NCI-H2171 treated with DMSO at 0.1 percent for 48 hours (cell line): ENCODE measurements at regions not wholly inside any gene's neighbourhood (a gene's known extent, or its start where the extent isn't known, plus 50 kb on each side); places are given as distances from the start of the nearest gene placed in this dataset.
A peak's percentile ranks its signal among the peaks of the same experiment; 100 is the strongest.
"Not testable (repeated sequence)": the region's sequence is repeated elsewhere in the genome, so short reads cannot be mapped to it uniquely, and the experiment has no call there.

Source experiments
- DNase-seq: peaks from one replicate; lab custom pipeline; 2025; lab: John Stamatoyannopoulos, UW

- no peak for DNase-seq
These were observed 273.8 kb downstream of the RPS6KC1 start for GRCh38 chr1:213324859-213325258.

DNA sequence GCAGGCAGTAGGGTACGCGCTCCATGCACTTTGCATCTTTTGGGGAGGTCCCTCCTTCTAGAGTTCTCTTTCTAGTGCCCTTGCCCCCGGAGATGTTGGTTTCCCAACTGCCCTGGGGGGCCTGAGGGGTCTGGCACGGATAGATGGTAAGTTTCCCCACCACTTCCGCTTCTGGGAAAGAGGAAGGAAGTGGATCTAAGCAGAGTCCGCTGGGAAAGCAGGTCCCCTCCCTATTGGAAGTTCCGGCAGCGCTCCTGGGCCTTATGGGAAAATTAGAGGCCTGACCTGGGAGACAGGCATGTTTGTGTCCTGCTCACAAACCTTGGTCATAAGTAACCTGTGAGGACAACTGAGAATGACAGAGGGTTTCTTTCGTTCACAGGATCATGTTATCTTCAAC, 274.4 kb downstream of the RPS6KC1 start:
- DNase-seq: no peak

- DNase-seq: no peak
These were observed 275.4 kb downstream of the RPS6KC1 start for GRCh38 chr1:213326281-213327016.

DNA sequence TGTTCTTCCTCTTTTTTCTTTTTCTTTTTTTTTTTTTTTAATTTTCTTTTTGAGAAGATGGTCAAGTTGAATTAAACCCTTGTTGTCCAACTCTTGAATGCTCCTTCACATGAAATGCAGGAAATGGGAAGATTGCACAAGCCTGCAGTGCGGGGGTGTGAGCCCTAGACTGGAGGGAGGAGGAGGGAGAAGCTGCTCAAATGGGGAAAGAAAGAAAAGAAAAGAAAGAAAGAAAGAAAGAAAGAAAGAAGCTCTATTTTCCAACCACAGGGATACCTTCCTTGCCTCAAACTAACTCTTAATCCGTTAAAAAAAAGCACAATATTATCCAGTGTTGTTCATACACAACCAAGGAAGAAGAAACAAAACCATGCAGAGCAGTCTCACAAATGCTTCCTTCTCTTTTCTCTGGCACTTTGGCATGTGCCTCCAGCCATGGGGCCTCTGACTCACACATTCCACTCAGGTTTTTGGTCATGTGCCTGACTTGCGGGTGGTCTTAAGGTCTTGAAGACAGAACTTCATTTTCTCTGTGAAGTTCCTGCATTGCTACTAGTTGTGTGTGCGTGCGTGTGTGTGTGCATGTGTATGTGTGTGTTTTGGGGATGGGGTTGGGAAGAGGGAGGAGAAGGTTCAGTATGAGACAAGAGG, 276.1 kb downstream of the RPS6KC1 start:
- DNase-seq: no peak

- DNase-seq: no peak
These were observed 278.5 kb downstream of the RPS6KC1 start for GRCh38 chr1:213329406-213330008.

GRCh38 chr1:213330281-213330680, 279.2 kb downstream of the RPS6KC1 start:
- DNase-seq: no peak

- no peak for DNase-seq
These were observed 280.7 kb downstream of the RPS6KC1 start for GRCh38 chr1:213331631-213332175.

DNA sequence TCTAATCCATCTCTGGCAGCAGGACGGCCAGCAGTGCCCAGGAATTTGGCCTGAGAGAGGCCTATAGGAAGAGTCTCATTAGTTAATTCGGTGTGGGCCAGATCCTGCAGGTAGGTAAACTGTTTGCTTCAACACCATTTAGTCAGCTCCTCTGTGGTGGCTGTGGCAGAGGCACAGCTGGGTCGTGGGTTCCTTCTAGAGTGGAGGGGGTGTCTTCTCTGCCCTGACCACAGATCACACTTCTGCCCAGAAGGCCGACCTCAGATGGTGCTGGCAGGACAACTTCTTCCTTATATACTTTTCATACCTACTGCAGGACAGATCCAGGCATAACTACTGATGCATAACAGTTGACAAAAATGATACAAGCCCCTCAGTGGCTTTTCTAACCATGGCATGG, 281.4 kb downstream of the RPS6KC1 start:
- DNase-seq: no peak

DNA sequence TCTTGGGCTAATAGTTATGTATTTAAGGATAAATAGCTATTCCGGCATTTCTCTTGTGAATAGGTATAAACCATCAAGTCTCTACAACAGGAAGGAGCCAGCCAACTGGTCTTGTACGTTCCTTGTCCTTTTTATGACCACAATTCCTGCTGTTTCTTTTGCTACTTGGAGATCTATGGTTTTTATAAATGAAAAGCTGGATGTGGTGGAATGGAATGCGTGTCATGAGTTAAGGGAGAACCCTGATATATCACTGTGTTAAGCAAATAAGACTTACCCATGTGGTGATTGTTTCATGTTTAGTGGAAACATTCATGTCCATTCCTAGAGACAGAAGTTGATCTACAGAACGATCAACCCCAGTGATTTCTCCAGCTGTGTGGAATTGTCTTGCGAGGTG, 282.1 kb downstream of the RPS6KC1 start:
- DNase-seq: no peak

DNA sequence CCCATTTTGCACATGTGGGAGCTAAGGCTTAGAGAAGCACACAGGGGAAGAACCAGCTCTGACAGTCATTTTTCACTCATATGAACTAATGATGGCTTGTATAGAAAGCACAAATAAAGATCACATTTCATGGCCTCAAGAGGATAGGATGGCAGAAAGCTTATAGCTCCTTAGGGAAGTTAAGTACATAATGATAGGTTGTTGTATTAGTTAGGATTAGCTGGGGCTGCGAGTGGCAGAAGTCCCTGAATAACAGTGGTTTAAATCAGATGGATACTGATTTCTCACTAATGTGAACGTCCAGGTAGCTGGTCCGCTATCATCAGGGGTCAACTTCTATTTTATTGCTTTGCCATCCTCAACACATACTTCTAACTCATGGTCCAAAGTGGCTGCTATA, 284.0 kb downstream of the RPS6KC1 start:
- peak; percentile 60 for DNase-seq

DNA sequence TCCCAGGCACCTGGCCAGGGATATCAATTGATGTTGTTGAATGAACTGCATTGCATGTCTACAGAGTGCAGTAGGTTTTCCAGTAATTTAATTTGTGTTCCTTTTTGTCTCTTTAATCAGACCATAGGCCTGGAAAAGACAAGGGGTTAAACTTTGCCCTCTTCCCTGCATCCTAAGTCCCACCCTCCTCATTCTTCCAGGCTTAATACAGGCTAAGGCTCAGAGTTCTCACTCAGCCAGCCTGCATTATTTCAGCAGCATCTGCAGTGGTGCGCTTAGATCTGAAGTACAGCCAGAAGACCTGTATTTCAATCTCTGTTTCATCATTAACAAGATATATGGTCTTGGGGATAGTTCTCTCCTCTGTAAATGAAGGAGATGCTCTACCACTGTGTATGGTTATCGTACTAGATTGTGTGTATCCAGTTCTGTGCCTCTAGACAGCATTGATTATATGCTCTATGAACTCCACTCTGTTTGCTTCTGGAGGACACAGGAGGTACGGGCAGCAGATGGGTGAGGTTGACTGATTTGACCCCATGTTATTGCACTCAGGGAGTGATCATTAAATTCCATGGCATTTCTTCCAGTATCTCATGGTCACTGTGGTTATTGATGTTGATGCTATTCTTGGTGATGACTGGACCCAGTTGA, 286.1 kb downstream of the RPS6KC1 start:
- DNase-seq: no peak

DNA sequence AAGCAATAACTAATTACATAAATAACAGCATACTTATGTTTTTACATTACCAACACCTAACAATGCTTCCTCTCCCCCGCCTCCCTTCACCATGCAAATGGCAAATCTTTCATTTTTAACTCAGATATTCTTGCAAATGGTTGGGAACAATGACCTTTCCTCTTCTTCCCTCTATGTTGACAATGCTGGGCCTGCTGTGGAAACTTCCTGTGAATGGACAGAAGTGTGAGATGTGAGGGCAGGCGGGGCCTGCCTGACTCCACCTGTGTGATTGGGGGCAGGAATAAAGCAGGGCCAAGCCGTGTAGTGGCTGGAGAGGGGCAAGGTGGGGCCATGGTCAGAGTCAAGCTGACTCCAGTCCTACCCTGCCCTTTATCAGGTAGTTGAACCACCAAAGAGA, 289.6 kb downstream of the RPS6KC1 start:
- DNase-seq: no peak

DNA sequence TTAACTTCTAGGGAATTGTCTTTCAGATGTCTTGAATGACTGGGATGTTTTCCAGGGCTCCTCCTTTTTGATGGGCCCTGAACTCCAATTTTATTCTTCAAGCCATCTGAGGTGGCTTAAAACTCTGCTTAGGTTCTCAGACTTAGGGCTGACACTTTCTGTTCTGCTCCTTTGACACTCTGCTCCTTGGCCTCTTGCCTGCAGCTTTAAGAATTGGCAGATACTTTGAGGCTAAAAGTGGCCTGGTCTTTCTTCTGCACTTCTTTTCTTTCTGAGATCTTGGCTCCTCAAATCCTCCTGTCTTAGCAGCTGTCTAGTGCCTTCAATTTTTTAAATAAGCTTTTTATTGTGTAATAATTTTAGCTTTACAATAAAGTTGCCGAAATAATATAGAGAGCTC, 294.6 kb downstream of the RPS6KC1 start:
- DNase-seq: no peak

- no peak for DNase-seq
These were observed 306.4 kb downstream of the RPS6KC1 start for GRCh38 chr1:213357403-213357802.

DNA sequence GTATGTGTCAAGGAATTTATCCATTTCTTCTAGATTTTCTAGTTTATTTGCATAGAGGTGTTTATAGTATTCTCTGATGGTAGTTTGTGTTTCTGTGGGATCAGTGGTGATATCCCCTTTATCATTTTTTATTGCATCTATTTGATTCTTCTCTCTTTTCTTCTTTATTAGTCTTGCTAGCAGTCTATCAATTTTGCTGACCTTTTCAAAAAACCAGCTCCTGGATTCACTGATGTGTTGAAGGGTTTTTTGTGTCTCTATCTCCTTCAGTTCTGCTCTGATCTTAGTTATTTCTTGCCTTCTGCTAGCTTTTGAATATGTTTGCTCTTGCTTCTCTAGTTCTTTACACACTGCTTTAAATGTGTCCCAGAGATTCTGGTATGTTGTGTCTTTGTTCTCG, 307.3 kb downstream of the RPS6KC1 start:
- not testable (repeated sequence) for DNase-seq

DNA sequence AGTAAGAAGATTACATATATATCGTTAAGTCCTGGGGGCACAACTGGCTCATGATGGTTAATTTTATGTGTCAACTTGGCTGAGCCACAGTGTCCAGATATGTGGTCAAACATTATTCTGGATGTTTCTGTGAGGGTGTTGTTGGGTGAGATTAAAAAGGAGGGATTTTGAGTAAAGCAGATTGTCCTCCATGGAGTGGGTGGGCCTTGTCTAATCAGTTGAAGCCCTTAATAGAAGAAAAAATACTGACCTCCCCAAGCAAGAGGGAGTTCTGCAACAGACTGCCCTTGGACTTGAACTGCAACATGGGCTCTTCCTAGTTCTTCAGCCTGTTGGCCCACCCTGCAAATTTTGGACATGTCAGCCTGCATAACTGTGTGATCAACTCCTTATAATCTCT, 311.6 kb downstream of the RPS6KC1 start:
- DNase-seq: no peak

DNA sequence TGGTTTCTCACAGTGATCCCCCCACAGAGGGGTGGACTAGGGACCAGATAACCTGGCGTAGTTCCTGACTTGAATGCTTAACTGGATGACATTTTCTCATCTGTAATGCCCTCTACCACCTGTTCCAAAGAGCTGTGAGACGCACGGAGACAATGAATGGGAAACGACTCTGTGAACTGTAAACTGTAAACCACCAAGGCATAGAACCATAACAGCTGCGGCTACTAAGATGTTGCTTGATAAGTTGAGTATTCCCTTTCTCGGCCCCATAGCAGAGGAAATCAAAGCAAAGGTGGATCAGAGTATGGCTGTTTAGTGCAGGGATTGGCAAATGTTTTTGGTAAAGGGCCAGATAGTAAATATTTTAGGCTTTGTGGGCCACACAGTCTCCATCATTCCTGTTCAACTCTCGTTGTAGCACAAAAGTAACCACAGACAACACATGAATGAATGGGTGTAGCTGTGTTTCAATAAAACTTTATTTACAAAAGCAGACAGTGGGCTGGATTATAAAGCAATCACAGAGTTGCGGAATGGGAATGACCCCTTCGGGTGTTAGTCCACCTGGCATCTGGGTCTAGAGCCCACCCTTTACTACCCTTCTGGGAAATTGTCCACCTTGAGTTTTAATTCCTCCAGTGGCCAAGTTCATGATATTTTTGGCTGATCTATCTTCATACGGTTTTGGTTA, 315.2 kb downstream of the RPS6KC1 start:
- DNase-seq: no peak

GRCh38 chr1:213369465-213369864, 318.4 kb downstream of the RPS6KC1 start:
- peak; percentile 10 for DNase-seq

- no peak for DNase-seq
These were observed 319.5 kb downstream of the RPS6KC1 start for GRCh38 chr1:213370523-213370922.

DNA sequence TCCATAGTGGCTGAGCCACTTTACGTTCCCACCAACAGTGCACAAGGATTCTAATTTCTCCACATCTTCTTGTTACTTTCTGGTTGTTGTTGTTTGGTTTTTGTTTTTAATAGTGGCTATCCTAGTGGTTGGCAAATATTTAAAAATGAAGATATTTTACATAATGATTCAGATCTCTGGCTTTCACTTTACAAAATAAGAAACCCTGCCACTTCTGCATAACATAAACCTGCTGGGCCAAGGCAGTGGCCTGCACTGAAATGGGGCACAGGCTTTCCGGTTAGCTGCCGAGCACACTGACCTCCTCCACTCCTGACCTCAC, 320.4 kb downstream of the RPS6KC1 start:
- DNase-seq: no peak

- no peak for DNase-seq
These were observed 321.0 kb downstream of the RPS6KC1 start for GRCh38 chr1:213371847-213372619.
